GOT3 (cell line): ENCODE measurements at regions not wholly inside any gene's neighbourhood (a gene's known extent, or its start where the extent isn't known, plus 50 kb on each side); places are given as distances from the start of the nearest gene placed in this dataset.

Source experiments
- DNase-seq: peaks from one replicate; lab custom pipeline; 2025; ENCODE audit warnings: mixed read lengths; lab: John Stamatoyannopoulos, UW

GRCh38 chr12:23185346-23185745 is 560.4 kb downstream of the ETNK1 start:
- DNase-seq = no peak

GRCh38 chr12:23186950-23187349 is 562.0 kb downstream of the ETNK1 start:
- no peak for DNase-seq

GRCh38 chr12:23193552-23193951 is 568.6 kb downstream of the ETNK1 start:
- DNase-seq = no peak

- DNase-seq = no peak
These were observed 572.3 kb downstream of the ETNK1 start for GRCh38 chr12:23197266-23197665.

GRCh38 chr12:23202728-23203127 is 577.8 kb downstream of the ETNK1 start:
- DNase-seq = no peak

GRCh38 chr12:23204933-23205778 is 580.2 kb downstream of the ETNK1 start:
- no peak for DNase-seq

GRCh38 chr12:23209793-23210192 is 584.8 kb downstream of the ETNK1 start:
- DNase-seq = no peak

- no peak for DNase-seq
These were observed 585.6 kb downstream of the ETNK1 start for GRCh38 chr12:23210573-23210972.

- no peak for DNase-seq
These were observed 586.7 kb downstream of the ETNK1 start for GRCh38 chr12:23211384-23212320.

GRCh38 chr12:23217158-23217557 is 592.2 kb downstream of the ETNK1 start:
- no peak for DNase-seq

- no peak for DNase-seq
These were observed 592.7 kb downstream of the ETNK1 start for GRCh38 chr12:23217667-23218066.

GRCh38 chr12:23221066-23221465 is 596.1 kb downstream of the ETNK1 start:
- no peak for DNase-seq

- no peak for DNase-seq
These were observed 597.0 kb downstream of the ETNK1 start for GRCh38 chr12:23221926-23222325.

- DNase-seq = no peak
These were observed 597.8 kb downstream of the ETNK1 start for GRCh38 chr12:23222801-23223200.

GRCh38 chr12:23228101-23228500 is 603.1 kb downstream of the ETNK1 start:
- DNase-seq = no peak

- DNase-seq = no peak
These were observed 605.9 kb downstream of the ETNK1 start for GRCh38 chr12:23230899-23231298.

GRCh38 chr12:23236066-23236780 is 611.3 kb downstream of the ETNK1 start:
- no peak for DNase-seq

- no peak for DNase-seq
These were observed 611.8 kb downstream of the ETNK1 start for GRCh38 chr12:23236811-23237210.

- no peak for DNase-seq
These were observed 613.2 kb downstream of the ETNK1 start for GRCh38 chr12:23238190-23238589.

- no peak for DNase-seq
These were observed 614.0 kb downstream of the ETNK1 start for GRCh38 chr12:23238957-23239356.

GRCh38 chr12:23245186-23245585 is 620.2 kb downstream of the ETNK1 start:
- DNase-seq = no peak

- no peak for DNase-seq
These were observed 628.2 kb downstream of the ETNK1 start for GRCh38 chr12:23253191-23253590.
